Keratinocyte (primary cell): ENCODE measurements at regions not wholly inside any gene's neighbourhood (a gene's known extent, or its start where the extent isn't known, plus 50 kb on each side); places are given as distances from the start of the nearest gene placed in this dataset.

Experiments used
- DNase-seq: peaks from one replicate; pipeline ENCODE4 v3.0.0-alpha.2; 2011; ENCODE audit warnings: low read depth, missing footprints, low spot score
- FAIRE-seq: peaks from 2 replicates; lab custom pipeline; 2011; peaks lifted over from hg19 to GRCh38; lab: Jason Lieb, UNC
- H2AFZ ChIP-seq: 2 replicates; pipeline ENCODE4 v1.6.0; 2012; ENCODE audit warnings: low read length, control low read depth, inconsistent platforms; ENCODE audit not compliant: control insufficient read depth
- H3K27ac ChIP-seq: 2 replicates; pipeline ENCODE4 v1.5.1; 2011; ENCODE audit warnings: low read length; ENCODE audit not compliant: control insufficient read depth, insufficient read depth
- H3K27me3 ChIP-seq: 3 replicates; pipeline ENCODE4 v1.6.0; 2011; ENCODE audit warnings: low read length; ENCODE audit not compliant: control insufficient read depth, insufficient read depth; ENCODE audit errors: extremely low read depth
- H3K36me3 ChIP-seq, 2 experiments: 2 replicates in 1 of 2; 3 replicates in 1 of 2; pipeline ENCODE4 v1.5.1; 2011; ENCODE audit warnings: low read length in 2 of 2, mild to moderate bottlenecking in 1 of 2; ENCODE audit not compliant: control insufficient read depth in 2 of 2, insufficient read depth in 2 of 2; ENCODE audit errors: extremely low read depth in 1 of 2
- H3K4me1 ChIP-seq: 3 replicates; pipeline ENCODE4 v1.5.1; 2011; ENCODE audit warnings: low read length; ENCODE audit not compliant: control insufficient read depth, insufficient read depth; ENCODE audit errors: extremely low read depth
- H3K4me2 ChIP-seq: 3 replicates; pipeline ENCODE4 v1.6.0; 2011; ENCODE audit warnings: low read depth, low read length; ENCODE audit not compliant: control insufficient read depth, insufficient read depth; ENCODE audit errors: extremely low read depth
- H3K4me3 ChIP-seq, 3 experiments: fragments of 200-600 bp in 1 of 3; sonication (generic) in 1 of 3; 2 replicates in 2 of 3; 3 replicates in 1 of 3; pipeline ENCODE4 v1.5.1; 2011 to 2016; ENCODE audit warnings: low read length in 3 of 3, mild to moderate bottlenecking in 3 of 3, control low read depth in 2 of 3, inconsistent platforms in 1 of 3, low read depth in 1 of 3, mixed read lengths in 1 of 3, mixed run types in 1 of 3, moderate library complexity in 1 of 3; ENCODE audit not compliant: control insufficient read depth in 2 of 3, insufficient read depth in 2 of 3; ENCODE audit errors: extremely low read depth in 1 of 3
- H3K79me2 ChIP-seq: 2 replicates; pipeline ENCODE4 v1.6.0; 2012; ENCODE audit warnings: low read length; ENCODE audit not compliant: control insufficient read depth, insufficient read depth
- H3K9ac ChIP-seq: 3 replicates; pipeline ENCODE4 v1.6.0; 2011; ENCODE audit warnings: low read length; ENCODE audit not compliant: control insufficient read depth, insufficient read depth; ENCODE audit errors: extremely low read depth
- H3K9me1 ChIP-seq: 3 replicates; pipeline ENCODE4 v1.6.0; 2011; ENCODE audit warnings: low read length; ENCODE audit not compliant: control insufficient read depth, insufficient read depth; ENCODE audit errors: extremely low read depth
- H3K9me3 ChIP-seq: 2 replicates; pipeline ENCODE4 v1.5.1; 2012; ENCODE audit warnings: low read depth, low read length; ENCODE audit not compliant: control insufficient read depth
- H4K20me1 ChIP-seq: 3 replicates; pipeline ENCODE4 v1.6.0; 2011; ENCODE audit warnings: low read length; ENCODE audit not compliant: control insufficient read depth, insufficient read depth; ENCODE audit errors: extremely low read depth
- CTCF ChIP-seq, 3 experiments: IDR thresholded peaks in 1 of 3; conservative IDR thresholded peaks in 1 of 3; optimal IDR thresholded peaks in 1 of 3; 2 replicates in 2 of 3; 3 replicates in 1 of 3; pipeline versions ENCODE3 to v1.5.1; 2011; ENCODE audit warnings: low read length in 3 of 3, mild to moderate bottlenecking in 3 of 3, moderate library complexity in 2 of 3, control low read depth in 1 of 3, inconsistent platforms in 1 of 3; ENCODE audit not compliant: insufficient read depth in 2 of 3; ENCODE audit errors: extremely low read depth in 1 of 3
- EZH2 ChIP-seq: IDR thresholded peaks from one replicate; pipeline ENCODE4 v1.6.1; 2012; ENCODE audit warnings: inconsistent platforms, mild to moderate bottlenecking, low read length, moderate library complexity
- dilution Hi-C: fragments of 300-500 bp; cut with MboI; formaldehyde crosslinking; loops from one replicate; pipeline ENCODE4 v1.7.0; 2020; ENCODE audit warnings: low sequenced_read_pairs; ENCODE audit not compliant: extremely low pct_ligation_motif_present

GRCh38 chr17:77883213-77883650 is 75.3 kb upstream of the TNRC6C start:
- Histone ChIP-seq H3K9me3 (no peaks in the 10 kb centered on the region), H3K9ac (no peak overlapping the region), H3K79me2 (no peaks in the 10 kb centered on the region), H2AFZ (no peak overlapping the region), H3K4me3 (no peak overlapping the region), H3K36me3 (no peaks in the 10 kb centered on the region), H4K20me1 (peaks cover 2% of the 10 kb centered on the region), H3K27me3 (peaks cover 44% of the 10 kb centered on the region), H3K27ac (no peak overlapping the region), H3K4me2 (no peak overlapping the region), H3K9me1 (no peaks in the 10 kb centered on the region), H3K4me1 (peaks cover 12% of the 10 kb centered on the region)
- TF ChIP-seq CTCF (optimal IDR thresholded peaks at IDR 0.05 in 1 of 3, IDR thresholded peaks at IDR 0.05 in 1 of 3, conservative IDR thresholded peaks at IDR 0.05 in 1 of 3; ENCODE audit: extremely low read depth in 1 of 3, insufficient read depth in 2 of 3, low read length in 3 of 3) (no peak), EZH2 (no peak)
- FAIRE-seq (no peak), DNase-seq (no peak)
- dilution Hi-C loops: no loop called here

GRCh38 chr17:77884019-77884418 is 74.5 kb upstream of the TNRC6C start:
- peaks cover 2% of the 10 kb centered on the region for H4K20me1 ChIP-seq
- DNase-seq (no peak), FAIRE-seq (no peak)
- no peak overlapping the region for H3K4me2 ChIP-seq
- TF ChIP-seq CTCF (optimal IDR thresholded peaks at IDR 0.05 in 1 of 3, IDR thresholded peaks at IDR 0.05 in 1 of 3, conservative IDR thresholded peaks at IDR 0.05 in 1 of 3; ENCODE audit: extremely low read depth in 1 of 3, insufficient read depth in 2 of 3, low read length in 3 of 3) (no peak), EZH2 (no peak)
- H3K79me2 ChIP-seq: no peaks in the 10 kb centered on the region
- H3K9me3 ChIP-seq: no peaks in the 10 kb centered on the region
- no peak overlapping the region for H3K9ac ChIP-seq
- H3K27me3 ChIP-seq: peaks cover 52% of the 10 kb centered on the region
- H3K27ac ChIP-seq: no peak overlapping the region
- H3K9me1 ChIP-seq: no peaks in the 10 kb centered on the region
- no peak overlapping the region for H3K4me3 ChIP-seq
- no peak overlapping the region for H2AFZ ChIP-seq
- no peaks in the 10 kb centered on the region for H3K36me3 ChIP-seq
- peaks cover 12% of the 10 kb centered on the region for H3K4me1 ChIP-seq
- dilution Hi-C loops: no loop called here
